ENCODE measurements at regions not wholly inside any gene's neighbourhood (a gene's known extent, or its start where the extent isn't known, plus 50 kb on each side); places are given as distances from the start of the nearest gene placed in this dataset.

DNA sequence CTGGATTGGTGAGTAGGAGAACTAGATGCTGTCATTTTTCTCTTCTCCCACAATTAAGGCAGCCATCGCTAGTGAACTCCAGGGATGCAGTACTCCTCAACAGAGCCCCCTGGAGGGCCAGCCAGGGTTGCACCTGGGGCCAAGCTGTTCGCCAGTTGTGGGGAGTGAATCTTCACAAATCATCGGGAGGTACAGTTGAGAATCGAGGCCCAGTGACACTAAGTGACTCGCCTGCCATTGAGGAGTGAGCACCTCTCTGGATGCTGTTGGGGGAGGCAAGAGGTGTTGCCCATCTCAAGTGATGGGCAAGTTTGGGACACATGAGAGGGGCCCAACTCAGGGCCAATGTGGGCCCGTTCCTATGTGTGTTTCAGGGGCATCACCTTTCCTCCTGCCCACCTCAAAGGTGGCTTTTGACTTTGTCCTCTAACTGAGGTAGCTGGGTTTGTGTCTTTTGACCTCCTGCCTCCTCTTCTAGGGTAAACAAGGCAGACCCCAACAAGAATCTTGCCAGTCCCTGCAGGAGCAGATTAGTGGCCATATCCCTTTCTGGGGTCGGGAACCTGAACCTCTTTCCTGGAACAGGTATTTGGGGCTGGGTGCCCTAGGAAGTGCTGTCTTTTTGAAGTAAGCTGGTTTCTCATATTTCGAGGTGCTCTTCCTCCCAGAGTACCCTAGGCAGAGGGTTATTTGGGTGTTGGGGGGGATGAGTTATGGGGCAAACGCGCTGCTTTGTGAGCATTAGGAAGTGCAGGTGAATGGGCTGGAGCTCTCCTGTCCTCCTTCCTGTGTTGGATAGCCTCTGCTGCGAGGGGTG is 181.2 kb downstream of the MACROH2A1 start:
- no peak overlapping the region for H3K4me3 ChIP-seq
- WGBS, 10 experiments: 46 to 100% (median 84%) methylated on average over 1 to 7 of the region's 11 CpGs; no CpG with 5 or more reads in 3 of the 10 experiments
- no peak for ATAC-seq (replicated peaks in 6 of 8)
- in situ Hi-C loops (cut with MboI; ENCODE audit: low pct_unique_long_range_greater_than_20kb in 2 of 9, low sequenced_read_pairs in 9 of 9, unreplicated experiment in 9 of 9): no loop called here
- H3K27ac ChIP-seq: no peak overlapping the region
- no peaks in the 10 kb centered on the region for H3K4me1 ChIP-seq (replicated peaks in 1 of 2)

DNA sequence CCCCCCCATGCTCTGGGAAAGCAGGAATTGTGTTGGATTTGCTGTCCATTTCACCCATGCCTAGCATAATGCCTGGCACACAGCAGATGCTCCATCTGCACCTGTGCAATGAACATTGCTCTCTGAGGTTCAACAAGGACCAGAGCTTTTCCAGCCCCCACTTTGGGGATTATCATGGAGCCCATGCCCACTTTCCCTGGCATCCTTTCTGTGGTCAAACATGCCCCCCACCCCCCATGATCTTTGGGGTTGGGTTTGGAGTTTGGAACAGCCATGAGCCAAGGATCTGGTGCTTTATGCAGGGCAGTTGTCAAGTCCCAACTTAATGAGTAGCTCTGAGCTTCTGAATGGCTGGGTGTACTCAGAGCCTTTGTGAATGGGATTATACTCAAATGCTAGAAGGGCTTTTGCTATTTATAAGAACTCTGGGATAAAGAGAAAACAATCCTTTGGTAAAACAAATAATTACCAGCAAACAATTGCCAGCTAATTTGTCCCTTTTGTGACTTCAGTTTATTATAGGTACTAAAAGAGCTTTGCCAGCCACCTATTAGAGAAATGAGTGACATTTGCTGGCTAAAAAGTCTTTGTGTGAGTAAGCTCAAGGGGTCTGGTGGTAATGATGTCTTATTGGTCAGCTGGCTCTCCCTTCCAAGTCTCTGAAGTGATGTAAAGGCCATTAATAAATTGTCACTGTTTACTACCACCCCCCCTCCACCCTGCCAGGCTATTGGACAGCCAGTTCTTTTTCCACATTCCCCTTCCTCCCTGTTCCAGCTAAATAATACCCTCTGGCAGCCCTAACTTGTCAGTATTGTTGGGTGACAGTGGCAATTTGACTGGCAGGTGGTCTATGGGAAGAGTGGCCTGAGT is 182.3 kb downstream of the MACROH2A1 start:
- in situ Hi-C loops (cut with MboI; ENCODE audit: low pct_unique_long_range_greater_than_20kb in 2 of 9, low sequenced_read_pairs in 9 of 9, unreplicated experiment in 9 of 9): no loop called here
- Histone ChIP-seq H3K4me1 (replicated peaks in 1 of 2) (no peaks in the 10 kb centered on the region), H3K4me3 (no peak overlapping the region), H3K27ac (no peak overlapping the region)
- ATAC-seq (replicated peaks in 6 of 8): peak in 1 of 8 experiments; percentile 65

DNA sequence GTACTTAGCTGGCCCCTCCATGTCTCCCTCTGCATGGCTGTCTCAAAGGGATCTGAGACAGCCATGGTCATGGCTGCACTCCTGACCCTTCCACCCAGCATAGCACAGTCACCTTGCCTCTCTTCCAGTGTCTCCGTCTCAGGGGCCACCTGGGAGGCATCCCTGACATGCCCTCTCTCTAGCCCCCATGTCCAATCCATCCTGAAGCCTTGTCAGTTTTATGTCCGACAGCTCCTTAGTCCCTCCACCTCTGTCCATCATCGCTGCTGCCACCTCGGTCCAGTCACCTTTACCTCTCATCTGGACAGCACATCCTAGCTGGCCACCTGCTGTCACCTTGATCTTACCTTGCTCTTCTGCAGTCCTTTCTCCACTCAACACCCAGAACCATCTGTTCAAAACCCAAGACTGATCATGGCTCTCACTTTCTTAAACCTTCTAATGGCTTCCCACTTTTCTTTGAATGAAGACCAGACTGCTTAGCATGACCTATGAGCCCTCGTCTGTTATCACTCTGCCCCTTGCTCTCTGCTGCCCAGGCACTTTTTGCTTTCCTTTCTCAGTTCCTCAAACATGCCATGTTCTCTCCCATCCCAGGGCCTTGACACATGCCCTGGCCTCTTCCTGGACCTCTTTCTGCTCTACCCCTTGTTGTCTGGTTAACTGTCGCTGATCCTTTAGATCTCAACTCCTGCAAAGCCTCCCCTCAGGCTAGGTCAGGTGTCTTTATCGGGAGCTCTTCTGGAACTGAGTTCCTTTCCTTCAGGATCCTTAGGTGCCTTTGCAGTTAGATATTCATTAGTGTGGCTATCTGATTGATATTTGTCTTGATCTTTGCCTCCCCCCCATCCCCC is 181.8 kb upstream of the PITX1 start:
- 69 to 100% (median 92%) methylated on average over 1 to 4 of the region's 7 CpGs; no CpG with 5 or more reads in 2 of the 10 experiments for WGBS, 10 experiments

DNA sequence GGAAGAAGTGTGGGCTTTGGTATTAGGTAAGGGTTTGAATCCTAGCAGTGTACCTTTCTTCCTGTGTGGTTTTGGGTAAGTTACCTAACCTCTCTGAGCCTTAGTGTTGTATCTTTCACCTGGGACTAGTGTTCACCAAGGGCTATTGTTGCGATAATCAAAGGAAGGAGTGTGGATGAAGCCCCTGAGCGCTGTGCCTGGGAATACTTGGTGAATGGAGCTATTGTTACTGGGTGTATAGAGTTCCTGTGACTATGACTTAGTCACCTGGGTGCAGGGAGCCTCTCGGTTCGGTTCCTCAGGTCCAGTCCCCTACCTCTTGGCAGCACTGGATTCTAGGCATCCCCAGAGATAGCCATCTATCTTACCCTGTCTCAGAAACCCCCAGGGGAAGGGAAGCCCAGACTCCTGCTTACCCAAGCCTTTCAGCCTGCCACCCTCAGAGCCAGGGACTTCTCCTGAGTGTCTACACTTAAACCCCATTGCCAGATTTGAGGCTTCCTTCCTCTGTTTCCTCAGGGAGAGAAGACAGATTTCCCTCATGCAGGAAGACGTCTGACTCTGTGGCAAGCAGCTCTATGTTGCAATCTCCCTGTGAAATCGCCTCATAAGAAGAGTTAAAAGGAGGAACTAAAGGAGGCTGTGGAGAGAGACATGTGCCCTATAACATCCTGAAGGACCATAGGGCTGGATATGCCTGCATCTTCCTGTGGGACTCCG is 181.0 kb upstream of the PITX1 start:
- 20 to 90% (median 65%) methylated on average over 1 to 6 of the region's 7 CpGs; no CpG with 5 or more reads in 3 of the 10 experiments for WGBS, 10 experiments
- Histone ChIP-seq H3K27ac (no peak overlapping the region), H3K4me3 (no peak overlapping the region), H3K4me1 (replicated peaks in 1 of 2) (no peaks in the 10 kb centered on the region)
- no peak for ATAC-seq (replicated peaks in 6 of 8)
- in situ Hi-C loops (cut with MboI; ENCODE audit: low pct_unique_long_range_greater_than_20kb in 2 of 9, low sequenced_read_pairs in 9 of 9, unreplicated experiment in 9 of 9): no loop called here

More for the DNA sequence above, 181.8 kb upstream of the PITX1 start:
- Histone ChIP-seq H3K4me3 (no peak overlapping the region), H3K27ac (no peak overlapping the region), H3K4me1 (replicated peaks in 1 of 2) (no peaks in the 10 kb centered on the region)
- no peak for ATAC-seq (replicated peaks in 6 of 8)
- in situ Hi-C loops (cut with MboI; ENCODE audit: low pct_unique_long_range_greater_than_20kb in 2 of 9, low sequenced_read_pairs in 9 of 9, unreplicated experiment in 9 of 9): no loop called here

DNA sequence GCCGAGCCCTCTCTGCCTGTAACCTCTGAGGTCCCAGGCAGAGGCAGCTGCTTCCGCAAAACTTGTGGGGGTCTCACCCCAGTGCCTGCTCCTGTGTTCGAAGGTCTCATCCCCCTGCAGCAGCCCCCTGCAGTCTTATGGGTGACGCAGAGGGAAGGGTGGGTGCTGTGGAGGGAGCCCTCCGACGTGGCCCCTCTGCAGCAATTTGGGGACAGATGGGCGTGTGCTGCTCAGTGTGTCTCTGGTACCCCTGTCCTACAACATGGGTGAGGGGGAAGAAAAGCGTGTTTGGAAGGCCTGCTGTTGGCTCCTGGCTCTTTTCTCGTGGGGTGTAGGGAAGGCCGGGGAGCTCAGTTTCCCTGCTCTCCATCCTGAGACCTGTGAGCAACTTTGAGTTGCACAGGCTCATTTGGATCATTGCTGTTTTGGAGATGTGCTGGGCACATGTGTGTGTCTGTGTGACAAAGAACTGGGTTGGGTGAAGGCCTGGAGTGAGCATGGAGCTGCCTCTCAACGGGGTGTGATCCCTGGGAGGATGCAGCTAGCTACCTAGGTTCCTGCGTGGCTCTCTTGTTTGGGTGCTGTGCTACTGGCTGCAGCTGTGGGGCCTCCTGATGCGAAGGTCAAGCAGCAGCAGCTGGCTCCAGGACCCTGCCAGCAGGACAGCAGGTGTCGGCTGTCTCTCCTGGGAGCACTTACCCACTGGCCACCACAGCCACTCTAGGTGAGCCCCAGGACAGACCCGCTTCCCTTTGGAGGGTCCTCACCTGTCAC is 179.6 kb upstream of the PITX1 start:
- WGBS, 10 experiments: 40 to 85% (median 60%) methylated on average over 1 to 3 of the region's 15 CpGs; no CpG with 5 or more reads in 3 of the 10 experiments
- no peak overlapping the region for H3K27ac ChIP-seq
- no peak for ATAC-seq (replicated peaks in 6 of 8)
- H3K4me3 ChIP-seq: no peak overlapping the region
- in situ Hi-C loops (cut with MboI; ENCODE audit: low pct_unique_long_range_greater_than_20kb in 2 of 9, low sequenced_read_pairs in 9 of 9, unreplicated experiment in 9 of 9): no loop called here
- H3K4me1 ChIP-seq (replicated peaks in 1 of 2): peaks cover 7 to 10% of the 10 kb centered on the region in 2 donors

DNA sequence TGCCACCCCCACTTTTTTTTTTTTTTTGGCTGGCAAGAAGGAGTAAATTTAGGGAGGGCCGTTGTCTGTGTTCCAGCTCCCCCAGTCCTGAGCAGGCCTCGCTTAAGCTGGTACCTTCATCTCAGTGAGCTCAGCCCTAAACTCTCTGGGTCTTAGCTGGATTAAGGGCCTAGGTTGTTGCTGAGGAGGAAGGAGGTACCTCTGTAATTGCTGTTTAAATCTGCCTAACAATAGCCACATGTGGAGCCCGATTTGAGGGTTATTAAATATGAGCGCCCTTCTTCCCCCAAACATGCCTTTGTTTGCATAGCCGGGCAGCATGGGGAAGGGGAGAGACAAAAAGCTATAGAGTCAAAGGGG is 179.0 kb upstream of the PITX1 start:
- H3K4me1 ChIP-seq (replicated peaks in 1 of 2): peaks cover 7 to 10% of the 10 kb centered on the region in 2 donors
- H3K27ac ChIP-seq: no peak overlapping the region
- no peak for ATAC-seq (replicated peaks in 6 of 8)
- no peak overlapping the region for H3K4me3 ChIP-seq
- WGBS, 10 experiments: 20 to 89% (median 63%) methylated on average over 1 to 4 of the region's 5 CpGs
- in situ Hi-C loops (cut with MboI; ENCODE audit: low pct_unique_long_range_greater_than_20kb in 2 of 9, low sequenced_read_pairs in 9 of 9, unreplicated experiment in 9 of 9): no loop called here

DNA sequence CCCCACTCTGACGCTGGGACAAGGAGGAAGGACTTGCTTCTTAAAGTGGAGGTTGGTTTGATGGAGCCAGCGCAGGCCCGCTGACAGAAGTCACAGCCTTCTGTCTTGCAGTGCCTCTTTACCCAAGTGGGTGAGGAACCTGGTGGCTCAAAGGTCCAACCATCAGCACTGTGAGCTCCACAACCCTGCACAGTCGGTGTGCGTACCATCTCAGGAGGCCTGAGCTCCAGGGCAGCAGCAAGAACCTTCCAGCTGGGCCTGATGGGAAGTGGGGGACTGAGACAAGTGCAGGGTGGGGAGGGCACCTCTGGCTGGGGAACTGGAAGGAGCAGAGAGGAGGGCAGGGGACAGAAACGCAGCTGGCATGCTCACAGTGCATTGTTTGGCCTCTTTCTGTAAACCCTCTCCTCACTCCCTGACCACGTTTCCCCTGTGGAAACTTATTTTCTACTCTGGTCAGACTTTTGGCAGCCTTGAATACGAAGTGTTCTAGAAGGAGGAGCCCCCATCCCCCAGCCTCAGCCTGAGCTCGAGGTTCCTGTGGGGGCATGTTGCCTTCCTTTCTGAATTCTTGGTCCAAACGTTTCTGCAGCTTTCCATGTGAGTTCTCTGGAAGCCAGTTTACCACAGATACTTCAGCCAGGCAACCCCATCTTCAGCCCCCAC is 178.5 kb upstream of the PITX1 start:
- no peak overlapping the region for H3K4me3 ChIP-seq
- ATAC-seq (replicated peaks in 6 of 8): no peak
- 40 to 81% (median 57%) methylated on average over 2 to 5 of the region's 10 CpGs; no CpG with 5 or more reads in 4 of the 10 experiments for WGBS, 10 experiments
- no peak overlapping the region for H3K27ac ChIP-seq
- H3K4me1 ChIP-seq (replicated peaks in 1 of 2): peaks cover 7 to 10% of the 10 kb centered on the region in 2 donors
- in situ Hi-C loops (cut with MboI; ENCODE audit: low pct_unique_long_range_greater_than_20kb in 2 of 9, low sequenced_read_pairs in 9 of 9, unreplicated experiment in 9 of 9): no loop called here

DNA sequence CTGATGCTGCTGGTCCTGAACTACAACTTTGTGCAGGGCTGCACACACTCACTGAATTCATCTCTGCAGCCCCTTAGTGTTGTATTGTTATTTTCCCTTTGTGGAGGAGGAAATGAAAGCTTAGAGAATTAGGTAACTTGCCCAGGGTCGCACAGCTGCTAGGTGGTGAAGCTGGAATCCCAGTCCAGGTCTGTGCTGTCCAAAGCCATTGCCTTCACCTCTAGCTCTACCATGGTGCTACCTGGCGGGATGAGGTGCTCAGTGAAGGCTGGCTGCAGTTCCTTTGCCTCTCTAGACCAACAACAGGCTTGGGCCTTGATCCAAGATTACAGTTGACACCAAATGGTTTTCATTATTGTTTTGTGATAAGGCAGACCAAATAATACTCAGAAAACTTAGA is 177.8 kb upstream of the PITX1 start:
- in situ Hi-C loops (cut with MboI; ENCODE audit: low pct_unique_long_range_greater_than_20kb in 2 of 9, low sequenced_read_pairs in 9 of 9, unreplicated experiment in 9 of 9): no loop called here
- H3K4me1 ChIP-seq (replicated peaks in 1 of 2): peaks cover 7 to 10% of the 10 kb centered on the region in 2 donors
- ATAC-seq (replicated peaks in 6 of 8): no peak
- no peak overlapping the region for H3K4me3 ChIP-seq
- no peak overlapping the region for H3K27ac ChIP-seq
- 60 to 100% (median 88%) methylated on average over 1 to 2 of the region's 2 CpGs; no CpG with 5 or more reads in 5 of the 10 experiments for WGBS, 10 experiments

DNA sequence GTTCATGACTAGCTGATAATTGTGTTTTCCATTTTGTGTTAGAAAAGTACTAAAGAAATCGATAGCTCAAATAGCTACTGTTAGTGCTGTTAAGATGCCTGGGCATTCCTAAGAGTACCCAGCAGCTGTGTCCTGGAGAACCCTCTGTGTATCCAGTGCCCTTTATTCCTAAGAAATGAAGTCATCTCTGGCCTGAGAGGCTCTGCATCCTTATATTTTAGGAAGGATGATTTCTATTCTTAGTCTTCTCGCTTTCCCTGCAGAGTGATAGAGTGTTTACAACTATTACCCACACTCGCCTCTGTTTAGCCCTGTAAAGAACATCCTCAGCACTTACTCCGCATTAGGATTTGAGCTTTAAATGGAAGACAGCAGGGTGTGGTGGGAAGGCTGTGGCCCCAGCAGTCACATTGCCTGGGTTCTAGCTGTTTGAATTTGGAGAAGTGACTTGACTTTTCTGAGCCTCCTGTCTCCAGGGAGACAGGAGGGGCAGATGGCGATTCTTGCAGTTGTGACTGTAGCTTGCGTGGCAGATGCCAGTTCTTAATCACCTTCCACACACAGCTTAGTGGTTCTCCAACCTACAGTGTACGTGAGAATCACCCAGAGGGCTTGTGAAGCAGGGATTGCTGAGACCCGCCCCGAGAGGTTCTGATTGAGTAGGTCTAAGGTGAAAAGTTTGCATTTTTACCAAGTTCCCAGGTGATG is 177.2 kb upstream of the PITX1 start:
- ATAC-seq (replicated peaks in 6 of 8): no peak
- in situ Hi-C loops (cut with MboI; ENCODE audit: low pct_unique_long_range_greater_than_20kb in 2 of 9, low sequenced_read_pairs in 9 of 9, unreplicated experiment in 9 of 9): no loop called here
- Histone ChIP-seq H3K4me1 (replicated peaks in 1 of 2) (peaks cover 7 to 10% of the 10 kb centered on the region in 2 donors), H3K27ac (no peak overlapping the region), H3K4me3 (no peak overlapping the region)
- WGBS, 10 experiments: 70 to 100% (median 92%) methylated on average over 1 to 6 of the region's 9 CpGs; no CpG with 5 or more reads in 1 of the 10 experiments

DNA sequence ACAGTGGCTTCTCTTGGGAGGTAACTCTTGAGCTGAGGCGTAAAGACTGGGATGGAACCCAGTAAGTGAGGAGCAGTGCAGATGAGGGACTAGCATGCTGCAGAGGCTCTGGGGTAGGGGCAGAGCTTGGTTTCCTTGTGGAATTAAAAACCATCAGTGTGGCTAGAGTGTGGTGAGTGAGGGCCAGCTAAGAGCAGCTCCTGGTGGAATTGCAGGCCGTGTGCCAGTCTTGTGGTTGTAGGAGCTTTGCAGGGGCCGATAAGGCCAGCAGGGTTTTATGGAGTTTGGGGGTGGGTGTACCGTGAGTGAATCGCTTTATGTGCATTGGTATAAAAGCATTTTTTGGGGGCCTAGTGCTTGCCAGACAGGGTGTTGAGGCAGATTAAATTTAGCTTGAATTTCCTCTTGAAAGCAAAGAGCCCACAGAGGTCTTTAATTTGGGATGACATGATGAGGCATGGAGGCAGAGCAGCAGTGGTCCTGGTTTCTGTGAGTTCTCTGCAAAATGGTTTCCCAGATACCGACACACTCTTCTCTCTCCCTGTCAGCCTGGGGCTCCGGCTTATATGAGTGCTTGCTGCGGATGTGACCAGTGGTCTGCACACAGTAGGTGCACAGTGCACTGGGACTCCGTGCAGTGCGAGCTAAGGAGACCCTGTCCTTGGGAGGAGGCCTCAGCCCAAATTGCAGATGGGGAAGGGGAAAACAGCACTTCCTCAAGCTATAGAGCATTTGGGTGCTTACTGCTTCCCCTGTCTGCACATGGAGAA is 176.4 kb upstream of the PITX1 start:
- ATAC-seq (replicated peaks in 6 of 8): no peak
- 55 to 100% (median 80%) methylated on average over 1 to 8 of the region's 10 CpGs; no CpG with 5 or more reads in 2 of the 10 experiments for WGBS, 10 experiments
- H3K27ac ChIP-seq: no peak overlapping the region
- H3K4me3 ChIP-seq: no peak overlapping the region
- peaks cover 7 to 10% of the 10 kb centered on the region in 2 donors for H3K4me1 ChIP-seq (replicated peaks in 1 of 2)
- in situ Hi-C loops (cut with MboI; ENCODE audit: low pct_unique_long_range_greater_than_20kb in 2 of 9, low sequenced_read_pairs in 9 of 9, unreplicated experiment in 9 of 9): no loop called here
